H7 (cell line): ENCODE measurements at regions not wholly inside any gene's neighbourhood (a gene's known extent, or its start where the extent isn't known, plus 50 kb on each side); places are given as distances from the start of the nearest gene placed in this dataset.
"Not testable (repeated sequence)": the region's sequence is repeated elsewhere in the genome, so short reads cannot be mapped to it uniquely, and the experiment has no call there.

Experiments used
- DNase-seq: peaks from one replicate; pipeline ENCODE4 v3.0.0; 2012
- H3K27me3 ChIP-seq: 2 replicates; pipeline ENCODE4 v1.6.0; 2011; ENCODE audit warnings: mild to moderate bottlenecking, low read length; ENCODE audit not compliant: control insufficient read depth, insufficient read depth
- H3K36me3 ChIP-seq: replicated peaks from 2 replicates; pipeline ENCODE4 v1.5.1; 2011; ENCODE audit warnings: low read length; ENCODE audit not compliant: control insufficient read depth, insufficient read depth
- H3K4me3 ChIP-seq: 2 replicates; pipeline ENCODE4 v1.5.1; 2011; ENCODE audit warnings: low read depth, mild to moderate bottlenecking, control low read depth, low read length, moderate library complexity; ENCODE audit not compliant: insufficient read depth

- Histone ChIP-seq H3K4me3 (no peak overlapping the region), H3K27me3 (no peaks in the 10 kb centered on the region), H3K36me3 (no peaks in the 10 kb centered on the region)
- no peak for DNase-seq
Observed at GRCh38 chr5:86125731-86126601, 491.8 kb upstream of the COX7C start.

- Histone ChIP-seq H3K27me3 (no peaks in the 10 kb centered on the region), H3K4me3 (no peak overlapping the region), H3K36me3 (no peaks in the 10 kb centered on the region)
- DNase-seq: no peak
Observed at GRCh38 chr5:86127696-86128095, 490.0 kb upstream of the COX7C start.

GRCh38 chr5:86129009-86129408 is 488.7 kb upstream of the COX7C start:
- no peak overlapping the region for H3K4me3 ChIP-seq
- H3K36me3 ChIP-seq: no peaks in the 10 kb centered on the region
- DNase-seq: no peak
- H3K27me3 ChIP-seq: no peaks in the 10 kb centered on the region

GRCh38 chr5:86137297-86137696 is 480.4 kb upstream of the COX7C start:
- Histone ChIP-seq H3K4me3 (no peak overlapping the region), H3K27me3 (no peaks in the 10 kb centered on the region), H3K36me3 (no peaks in the 10 kb centered on the region)
- no peak for DNase-seq

GRCh38 chr5:86143837-86144236 is 473.9 kb upstream of the COX7C start:
- Histone ChIP-seq H3K4me3 (no peak overlapping the region), H3K27me3 (no peaks in the 10 kb centered on the region), H3K36me3 (no peaks in the 10 kb centered on the region)
- no peak for DNase-seq

- DNase-seq: no peak
- no peak overlapping the region for H3K4me3 ChIP-seq
- H3K27me3 ChIP-seq: no peaks in the 10 kb centered on the region
- H3K36me3 ChIP-seq: no peaks in the 10 kb centered on the region
Observed at GRCh38 chr5:86152988-86153560, 464.7 kb upstream of the COX7C start.

- no peaks in the 10 kb centered on the region for H3K36me3 ChIP-seq
- no peaks in the 10 kb centered on the region for H3K27me3 ChIP-seq
- DNase-seq: no peak
- H3K4me3 ChIP-seq: no peak overlapping the region
Observed at GRCh38 chr5:86155796-86156195, 461.9 kb upstream of the COX7C start.

- H3K4me3 ChIP-seq: no peak overlapping the region
Observed at GRCh38 chr5:86170194-86170593, 447.5 kb upstream of the COX7C start.

GRCh38 chr5:86175224-86175623 is 442.5 kb upstream of the COX7C start:
- no peak overlapping the region for H3K4me3 ChIP-seq
- no peaks in the 10 kb centered on the region for H3K27me3 ChIP-seq
- H3K36me3 ChIP-seq: no peaks in the 10 kb centered on the region
- no peak for DNase-seq

More at GRCh38 chr5:86170194-86170593, 447.5 kb upstream of the COX7C start:
- Histone ChIP-seq H3K27me3 (no peaks in the 10 kb centered on the region), H3K36me3 (no peaks in the 10 kb centered on the region)
- no peak for DNase-seq

- Histone ChIP-seq H3K36me3 (no peaks in the 10 kb centered on the region), H3K4me3 (no peak overlapping the region), H3K27me3 (no peaks in the 10 kb centered on the region)
- DNase-seq: no peak
Observed at GRCh38 chr5:86199287-86199686, 418.5 kb upstream of the COX7C start.

GRCh38 chr5:86228147-86228546 is 389.6 kb upstream of the COX7C start:
- Histone ChIP-seq H3K27me3 (no peaks in the 10 kb centered on the region), H3K4me3 (no peak overlapping the region), H3K36me3 (no peaks in the 10 kb centered on the region)
- no peak for DNase-seq

GRCh38 chr5:86232246-86232645 is 385.5 kb upstream of the COX7C start:
- no peak for DNase-seq
- Histone ChIP-seq H3K4me3 (no peak overlapping the region), H3K27me3 (no peaks in the 10 kb centered on the region), H3K36me3 (no peaks in the 10 kb centered on the region)

- H3K4me3 ChIP-seq: no peak overlapping the region
- H3K27me3 ChIP-seq: no peaks in the 10 kb centered on the region
- no peak for DNase-seq
- H3K36me3 ChIP-seq: no peaks in the 10 kb centered on the region
Observed at GRCh38 chr5:86244153-86244552, 373.6 kb upstream of the COX7C start.

GRCh38 chr5:86257871-86258270 is 359.9 kb upstream of the COX7C start:
- Histone ChIP-seq H3K4me3 (no peak overlapping the region), H3K36me3 (no peaks in the 10 kb centered on the region), H3K27me3 (no peaks in the 10 kb centered on the region)
- no peak for DNase-seq

GRCh38 chr5:86284400-86285190 is 333.1 kb upstream of the COX7C start:
- H3K4me3 ChIP-seq, DNase-seq, H3K36me3 ChIP-seq, H3K27me3 ChIP-seq: not testable (repeated sequence)
